Retinal pigment epithelial cell (primary cell): ENCODE measurements at regions not wholly inside any gene's neighbourhood (a gene's known extent, or its start where the extent isn't known, plus 50 kb on each side); places are given as distances from the start of the nearest gene placed in this dataset.
"Not testable (repeated sequence)": the region's sequence is repeated elsewhere in the genome, so short reads cannot be mapped to it uniquely, and the experiment has no call there.

Experiments used
- DNase-seq: peaks from one replicate; pipeline ENCODE4 v3.0.0-alpha.2; 2010; ENCODE audit warnings: low read depth
- H3K4me3 ChIP-seq: 2 replicates; pipeline ENCODE4 v1.5.1; 2011; ENCODE audit warnings: mild to moderate bottlenecking, low read length, control low read depth, moderate library complexity
- TF ChIP-seq, protein P1 (sequence below): conservative IDR thresholded peaks from 2 replicates; pipeline ENCODE4 v1.5.1; 2011; ENCODE audit warnings: low read depth, low read length, control low read depth, inconsistent platforms

DNA sequence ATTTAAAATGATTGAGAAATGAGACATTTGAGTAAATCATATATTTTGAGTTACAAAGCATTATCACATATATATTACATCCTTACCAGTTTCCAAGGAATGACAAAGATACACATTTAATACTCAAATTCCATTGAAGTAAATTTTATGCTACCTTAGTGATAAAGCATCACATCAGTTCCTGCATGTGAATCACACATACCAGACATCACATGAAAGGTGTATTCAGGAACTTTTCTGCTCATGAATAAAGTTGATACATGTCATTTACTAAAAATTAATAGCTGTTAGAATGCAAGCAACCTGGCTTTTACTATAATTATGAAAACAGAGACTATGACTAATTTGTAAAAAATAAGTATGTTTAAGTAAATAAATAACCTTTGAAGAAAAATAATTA, 548.8 kb upstream of the SLC39A10 start:
- TF ChIP-seq, protein P1, sequence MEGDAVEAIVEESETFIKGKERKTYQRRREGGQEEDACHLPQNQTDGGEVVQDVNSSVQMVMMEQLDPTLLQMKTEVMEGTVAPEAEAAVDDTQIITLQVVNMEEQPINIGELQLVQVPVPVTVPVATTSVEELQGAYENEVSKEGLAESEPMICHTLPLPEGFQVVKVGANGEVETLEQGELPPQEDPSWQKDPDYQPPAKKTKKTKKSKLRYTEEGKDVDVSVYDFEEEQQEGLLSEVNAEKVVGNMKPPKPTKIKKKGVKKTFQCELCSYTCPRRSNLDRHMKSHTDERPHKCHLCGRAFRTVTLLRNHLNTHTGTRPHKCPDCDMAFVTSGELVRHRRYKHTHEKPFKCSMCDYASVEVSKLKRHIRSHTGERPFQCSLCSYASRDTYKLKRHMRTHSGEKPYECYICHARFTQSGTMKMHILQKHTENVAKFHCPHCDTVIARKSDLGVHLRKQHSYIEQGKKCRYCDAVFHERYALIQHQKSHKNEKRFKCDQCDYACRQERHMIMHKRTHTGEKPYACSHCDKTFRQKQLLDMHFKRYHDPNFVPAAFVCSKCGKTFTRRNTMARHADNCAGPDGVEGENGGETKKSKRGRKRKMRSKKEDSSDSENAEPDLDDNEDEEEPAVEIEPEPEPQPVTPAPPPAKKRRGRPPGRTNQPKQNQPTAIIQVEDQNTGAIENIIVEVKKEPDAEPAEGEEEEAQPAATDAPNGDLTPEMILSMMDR: no peak
- no peak for DNase-seq

DNA sequence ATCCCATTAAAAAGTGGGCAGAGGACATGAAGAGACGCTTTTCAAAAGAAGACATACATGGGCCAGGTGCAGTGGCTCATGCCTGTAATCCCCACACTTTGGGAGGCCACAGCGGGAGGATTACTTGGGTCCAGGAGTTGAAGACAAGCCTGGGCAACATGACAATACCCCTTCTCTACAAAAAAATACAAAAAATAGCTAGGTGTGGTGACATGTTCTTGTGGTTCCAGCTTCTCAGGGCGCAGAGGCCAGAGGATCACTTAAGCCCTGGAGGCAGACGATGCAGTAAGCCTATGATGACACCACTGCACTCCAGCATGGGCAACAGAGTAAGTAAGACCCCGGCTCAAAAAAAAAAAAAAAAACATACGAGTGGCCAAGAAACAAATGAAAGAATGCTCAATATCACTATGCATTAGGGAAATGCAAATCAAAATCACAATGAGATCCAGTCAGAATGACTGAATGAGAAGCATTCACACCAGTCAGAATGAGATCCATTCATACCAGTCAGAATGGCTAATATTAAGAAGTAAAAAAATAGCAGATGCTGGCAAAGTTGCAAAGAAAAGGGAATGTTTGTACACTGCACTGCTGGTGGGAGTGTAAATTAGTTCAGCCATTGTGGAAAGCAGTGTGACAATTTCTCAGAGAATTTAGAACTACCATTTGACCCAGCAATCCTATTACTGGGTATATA, 550.2 kb upstream of the SLC39A10 start:
- no peak for DNase-seq
- H3K4me3 ChIP-seq: no peak overlapping the region
- TF ChIP-seq, protein P1: no peak

More for the DNA sequence above, 548.8 kb upstream of the SLC39A10 start:
- H3K4me3 ChIP-seq: no peak overlapping the region

DNA sequence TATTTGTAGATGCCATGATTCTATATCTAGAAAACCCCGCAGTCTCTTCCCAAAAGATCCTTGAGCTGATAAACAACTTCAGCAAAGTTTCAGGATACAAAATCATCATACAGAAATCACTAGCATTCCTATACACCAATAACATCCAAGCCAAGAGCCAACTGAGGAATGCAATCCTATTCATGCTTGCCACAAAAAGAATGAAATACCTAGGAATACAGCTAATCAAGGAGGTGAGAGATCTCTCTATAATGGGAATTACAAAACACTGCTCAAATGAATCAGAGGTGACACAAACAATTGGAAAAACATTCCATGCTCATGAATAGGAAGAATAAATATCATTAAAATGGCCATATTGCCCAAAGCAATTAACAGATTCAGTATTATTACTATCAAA, 551.4 kb upstream of the SLC39A10 start:
- H3K4me3 ChIP-seq: no peak overlapping the region
- TF ChIP-seq, protein P1: no peak
- no peak for DNase-seq

DNA sequence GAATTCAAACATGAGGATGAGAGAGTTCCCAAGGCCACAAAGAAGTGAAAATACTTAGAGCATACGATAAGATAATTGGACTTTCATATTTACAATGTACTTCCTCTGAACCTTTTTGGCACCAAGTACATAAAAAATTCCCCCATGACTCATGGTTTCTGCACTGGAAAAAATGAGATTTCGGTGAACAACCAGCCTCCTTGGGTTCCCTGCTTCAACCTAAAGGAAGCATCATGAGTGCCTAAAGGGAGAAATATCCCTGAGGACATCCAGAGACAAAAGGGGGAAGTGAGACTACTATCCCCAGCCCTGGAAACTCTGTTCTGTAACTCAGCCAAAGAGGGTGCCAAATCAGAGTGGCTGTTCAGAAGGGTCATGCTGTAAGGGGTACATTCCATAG, 562.7 kb upstream of the SLC39A10 start:
- H3K4me3 ChIP-seq: no peak overlapping the region
- TF ChIP-seq, protein P1: no peak
- DNase-seq: no peak

DNA sequence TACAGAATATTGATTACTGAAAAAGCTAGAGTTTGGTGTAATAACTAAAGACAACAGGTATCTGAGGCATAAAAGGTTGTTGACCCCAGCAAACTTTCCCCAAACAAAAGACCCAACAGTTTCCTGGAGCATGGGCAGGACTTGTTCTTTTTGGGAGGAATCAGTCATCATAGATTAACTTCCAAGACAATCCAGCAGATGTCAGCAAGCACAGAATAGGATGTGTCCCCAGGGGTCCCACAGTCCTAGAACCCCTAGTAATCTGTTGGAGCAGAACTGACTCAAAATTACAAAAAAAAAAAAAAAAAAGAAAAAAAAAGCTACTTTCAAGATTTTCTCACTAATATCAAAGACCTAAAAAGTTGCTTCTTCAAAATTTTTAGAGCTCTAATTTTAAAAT, 564.7 kb upstream of the SLC39A10 start:
- TF ChIP-seq, protein P1: no peak
- DNase-seq: no peak
- H3K4me3 ChIP-seq: no peak overlapping the region

DNA sequence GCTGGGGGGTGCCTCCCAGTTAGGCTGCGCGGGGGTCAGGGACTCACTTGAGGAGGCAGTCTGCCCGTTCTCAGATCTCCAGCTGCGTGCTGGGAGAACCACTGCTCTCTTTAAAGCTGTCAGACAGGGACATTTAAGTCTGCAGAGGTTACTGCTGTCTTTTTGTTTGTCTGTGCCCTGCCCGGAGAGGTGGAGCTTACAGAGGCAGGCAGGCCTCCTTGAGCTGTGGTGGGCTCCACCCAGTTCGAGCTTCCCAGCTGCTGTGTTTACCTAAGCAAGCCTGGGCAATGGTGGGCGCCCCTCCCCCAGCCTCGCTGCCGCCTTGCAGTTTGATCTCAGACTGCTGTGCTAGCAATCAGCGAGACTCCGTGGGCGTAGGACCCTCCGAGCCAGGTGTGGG, 584.2 kb upstream of the SLC39A10 start:
- H3K4me3 ChIP-seq, DNase-seq: not testable (repeated sequence)

DNA sequence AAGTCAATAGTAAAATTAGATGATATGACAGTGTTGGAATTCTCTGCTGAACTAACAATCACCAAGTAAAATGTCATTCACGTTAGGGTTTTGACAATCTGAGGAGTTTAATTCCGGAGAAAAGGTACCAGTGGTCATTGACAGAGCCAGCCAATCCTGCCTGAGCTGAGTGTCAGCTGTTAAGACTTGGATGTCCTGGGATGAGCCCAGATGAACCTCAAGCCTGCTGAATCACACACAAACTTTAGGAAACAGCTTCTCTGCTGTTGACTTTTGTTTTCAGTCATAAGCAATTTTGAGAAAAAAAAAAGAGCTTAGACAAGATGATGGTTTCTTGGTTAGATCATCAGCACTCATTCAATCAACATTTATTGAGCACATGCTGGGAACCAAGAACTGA, 600.0 kb upstream of the SLC39A10 start:
- H3K4me3 ChIP-seq: no peak overlapping the region
- TF ChIP-seq, protein P1: no peak
- no peak for DNase-seq
